BE2C (cell line): ENCODE measurements at regions not wholly inside any gene's neighbourhood (a gene's known extent, or its start where the extent isn't known, plus 50 kb on each side); places are given as distances from the start of the nearest gene placed in this dataset.
"Not testable (repeated sequence)": the region's sequence is repeated elsewhere in the genome, so short reads cannot be mapped to it uniquely, and the experiment has no call there.

Experiments used
- DNase-seq: peaks from one replicate; pipeline ENCODE4 v3.0.0-alpha.2; 2020
- H3K27me3 ChIP-seq: fragments of 250-450 bp; sonication (Bioruptor Pico); 2 replicates; pipeline ENCODE4 v1.5.1; 2020; ENCODE audit warnings: mild to moderate bottlenecking
- H3K36me3 ChIP-seq: fragments of 250-450 bp; sonication (Bioruptor Pico); 2 replicates; pipeline ENCODE4 v1.5.1; 2020; ENCODE audit warnings: mild to moderate bottlenecking
- H3K4me1 ChIP-seq: fragments of 250-450 bp; sonication (Bioruptor Pico); 2 replicates; pipeline ENCODE4 v1.5.1; 2020
- H3K4me3 ChIP-seq: 2 replicates; pipeline ENCODE4 v1.5.1; 2011; ENCODE audit warnings: low read depth, low read length
- H3K9me3 ChIP-seq: fragments of 250-450 bp; sonication (Bioruptor Pico); 2 replicates; pipeline ENCODE4 v1.5.1; 2020
- TF ChIP-seq, protein P1 (sequence below): IDR thresholded peaks from 2 replicates; pipeline ENCODE4 v1.5.1; 2012; ENCODE audit warnings: mild to moderate bottlenecking, low read depth, low read length

DNA sequence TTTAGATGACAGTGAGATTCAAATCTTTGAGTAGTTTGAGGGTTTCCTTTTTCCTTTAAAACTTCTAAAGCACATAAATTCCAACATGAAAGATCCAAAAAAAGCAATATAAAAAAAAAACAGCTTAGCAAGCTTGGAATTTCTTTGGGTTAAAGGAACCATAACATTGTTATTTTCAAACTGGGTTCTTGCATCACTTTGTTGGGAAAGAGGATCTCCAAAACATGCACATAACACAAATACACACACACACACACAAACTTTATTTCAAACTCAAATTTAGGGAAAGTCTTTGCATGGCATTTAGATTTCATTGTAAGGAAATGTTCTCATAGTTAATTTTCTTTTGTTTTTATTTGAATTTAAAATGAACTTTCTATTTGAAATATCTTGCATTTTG, 79.2 kb upstream of the COL8A1 start:
- Histone ChIP-seq H3K27me3 (no peaks in the 10 kb centered on the region), H3K9me3 (no peaks in the 10 kb centered on the region), H3K4me1 (no peaks in the 10 kb centered on the region), H3K36me3 (no peaks in the 10 kb centered on the region), H3K4me3 (no peak overlapping the region)
- TF ChIP-seq, protein P1, sequence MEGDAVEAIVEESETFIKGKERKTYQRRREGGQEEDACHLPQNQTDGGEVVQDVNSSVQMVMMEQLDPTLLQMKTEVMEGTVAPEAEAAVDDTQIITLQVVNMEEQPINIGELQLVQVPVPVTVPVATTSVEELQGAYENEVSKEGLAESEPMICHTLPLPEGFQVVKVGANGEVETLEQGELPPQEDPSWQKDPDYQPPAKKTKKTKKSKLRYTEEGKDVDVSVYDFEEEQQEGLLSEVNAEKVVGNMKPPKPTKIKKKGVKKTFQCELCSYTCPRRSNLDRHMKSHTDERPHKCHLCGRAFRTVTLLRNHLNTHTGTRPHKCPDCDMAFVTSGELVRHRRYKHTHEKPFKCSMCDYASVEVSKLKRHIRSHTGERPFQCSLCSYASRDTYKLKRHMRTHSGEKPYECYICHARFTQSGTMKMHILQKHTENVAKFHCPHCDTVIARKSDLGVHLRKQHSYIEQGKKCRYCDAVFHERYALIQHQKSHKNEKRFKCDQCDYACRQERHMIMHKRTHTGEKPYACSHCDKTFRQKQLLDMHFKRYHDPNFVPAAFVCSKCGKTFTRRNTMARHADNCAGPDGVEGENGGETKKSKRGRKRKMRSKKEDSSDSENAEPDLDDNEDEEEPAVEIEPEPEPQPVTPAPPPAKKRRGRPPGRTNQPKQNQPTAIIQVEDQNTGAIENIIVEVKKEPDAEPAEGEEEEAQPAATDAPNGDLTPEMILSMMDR: no peak
- no peak for DNase-seq

DNA sequence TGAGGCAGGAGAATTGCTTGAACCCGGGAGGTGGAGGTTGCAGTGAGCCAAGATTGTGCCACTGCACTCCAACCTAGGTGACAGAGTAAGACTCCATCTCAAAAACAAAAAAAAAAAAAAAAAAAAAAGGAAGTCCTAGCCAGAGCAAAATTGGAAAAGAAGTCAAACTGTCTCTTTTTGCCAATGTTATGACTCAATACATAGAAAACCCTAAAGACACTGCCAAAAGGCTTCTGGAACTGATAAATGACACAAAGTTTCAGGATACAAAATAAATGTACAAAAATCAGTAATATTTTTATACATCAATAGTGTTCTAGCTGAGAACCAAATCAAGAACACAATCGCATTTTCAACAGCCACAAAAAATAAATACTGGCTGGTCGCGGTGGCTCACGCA, 82.5 kb upstream of the COL8A1 start:
- not testable (repeated sequence) for H3K4me3 ChIP-seq, DNase-seq, H3K36me3 ChIP-seq, H3K27me3 ChIP-seq, H3K4me1 ChIP-seq, H3K9me3 ChIP-seq

DNA sequence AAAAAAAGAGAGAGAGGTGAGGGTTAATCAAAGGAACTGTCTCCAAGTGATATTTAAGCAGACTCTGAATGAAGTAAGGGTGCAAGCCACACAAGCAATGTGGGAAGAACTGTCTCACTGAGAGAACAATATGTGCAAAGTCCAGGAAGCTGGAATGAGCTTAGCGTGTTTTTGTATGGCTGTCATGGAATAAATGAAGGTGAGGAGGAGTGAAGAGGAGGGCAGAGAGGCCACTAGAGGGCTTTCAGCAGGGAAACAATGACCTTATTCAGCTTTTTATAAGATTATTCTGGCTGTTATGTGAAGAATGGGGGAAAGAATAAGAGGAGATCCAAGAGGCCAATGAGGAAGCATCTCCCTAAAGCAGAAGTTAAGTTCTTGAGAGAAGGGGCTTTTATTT, 86.9 kb upstream of the COL8A1 start:
- no peak for DNase-seq
- H3K9me3 ChIP-seq: no peaks in the 10 kb centered on the region
- TF ChIP-seq, protein P1: 0 out of 2 replicates have a peak, but pooled peaks have one; percentile 10

DNA sequence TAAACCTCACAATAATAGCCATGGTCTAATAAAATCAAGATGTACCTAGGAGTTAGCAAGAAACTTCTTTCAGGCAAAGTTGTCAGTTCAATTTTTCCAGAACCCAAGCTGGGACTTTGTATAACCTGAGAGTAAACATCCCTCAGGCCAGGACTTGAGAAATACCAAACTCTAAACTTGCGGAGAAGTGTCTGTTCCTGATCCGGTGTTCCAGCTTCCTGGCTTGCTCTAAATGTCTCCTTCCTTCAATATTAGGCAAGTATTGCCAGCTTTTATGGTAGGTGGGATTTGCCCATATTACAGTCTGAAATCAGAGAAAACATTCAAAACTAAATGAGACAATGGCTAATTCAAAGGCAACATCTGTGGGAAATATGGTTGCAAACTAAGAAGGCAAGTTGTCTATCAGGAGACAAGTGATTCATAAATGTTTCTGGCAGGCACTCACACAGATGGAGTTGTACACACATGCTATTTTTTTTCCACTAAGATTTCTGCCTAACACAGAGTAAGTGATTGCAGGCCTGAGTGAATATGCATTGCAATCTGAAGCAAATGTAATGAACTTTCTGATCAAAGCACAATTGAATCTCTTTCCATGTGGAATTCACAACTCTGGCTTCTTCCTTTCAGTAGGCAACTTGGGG, 88.3 kb upstream of the COL8A1 start:
- TF ChIP-seq, protein P1: no peak

More for the DNA sequence above, 86.9 kb upstream of the COL8A1 start:
- Histone ChIP-seq H3K4me3 (no peak overlapping the region), H3K4me1 (no peaks in the 10 kb centered on the region), H3K36me3 (no peaks in the 10 kb centered on the region), H3K27me3 (no peaks in the 10 kb centered on the region)

DNA sequence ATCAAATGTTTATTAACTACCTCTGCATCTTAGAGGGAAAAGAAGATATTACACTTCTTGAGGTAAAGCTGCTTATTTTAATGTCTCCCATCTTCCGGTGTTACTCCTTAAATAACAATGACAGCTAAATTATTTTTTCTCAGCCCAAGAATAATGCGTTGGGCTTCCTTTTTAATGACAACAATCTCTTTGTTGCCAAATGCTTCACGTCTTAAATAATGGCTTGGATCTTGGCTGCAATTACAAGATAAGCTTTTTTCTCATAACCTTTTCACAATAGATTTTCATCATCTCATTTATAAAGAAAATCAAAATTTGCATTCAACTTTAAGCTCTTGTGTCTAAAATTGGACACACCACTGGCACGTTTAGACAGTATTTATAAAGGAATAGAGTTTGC, 89.2 kb upstream of the COL8A1 start:
- no peak overlapping the region for H3K4me3 ChIP-seq
- H3K9me3 ChIP-seq: no peaks in the 10 kb centered on the region
- 0 out of 2 replicates have a peak, but pooled peaks cover 4% of the 10 kb centered on the region for H3K27me3 ChIP-seq
- no peaks in the 10 kb centered on the region for H3K4me1 ChIP-seq
- H3K36me3 ChIP-seq: no peaks in the 10 kb centered on the region
- TF ChIP-seq, protein P1: no peak
- no peak for DNase-seq

More for the DNA sequence above, 88.3 kb upstream of the COL8A1 start:
- Histone ChIP-seq H3K36me3 (no peaks in the 10 kb centered on the region), H3K4me3 (no peak overlapping the region), H3K9me3 (no peaks in the 10 kb centered on the region), H3K4me1 (no peaks in the 10 kb centered on the region), H3K27me3 (0 out of 2 replicates have a peak, but pooled peaks cover 4% of the 10 kb centered on the region)
- no peak for DNase-seq

DNA sequence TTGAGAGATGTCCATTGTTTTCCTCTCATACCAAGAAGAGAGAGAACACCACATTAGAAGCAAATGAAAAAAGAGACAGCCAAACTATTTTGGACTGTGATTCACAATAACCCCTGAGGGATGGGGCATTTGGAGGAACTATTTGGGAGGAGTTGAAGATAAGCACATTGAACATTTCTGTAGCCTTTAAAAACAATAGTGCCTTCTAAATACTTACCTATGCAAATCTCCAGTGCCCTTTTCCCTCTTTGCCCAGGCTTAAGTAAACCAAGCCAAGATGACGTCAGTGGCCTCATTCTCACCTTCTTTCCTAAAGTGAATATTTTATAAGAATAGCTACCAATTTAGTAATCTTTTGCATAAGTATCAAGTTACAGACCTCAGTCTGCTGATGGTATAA, 89.7 kb upstream of the COL8A1 start:
- H3K4me3 ChIP-seq: no peak overlapping the region
- H3K9me3 ChIP-seq: no peaks in the 10 kb centered on the region
- no peaks in the 10 kb centered on the region for H3K4me1 ChIP-seq
- no peak for DNase-seq
- H3K36me3 ChIP-seq: no peaks in the 10 kb centered on the region
- 0 out of 2 replicates have a peak, but pooled peaks cover 4% of the 10 kb centered on the region for H3K27me3 ChIP-seq
- TF ChIP-seq, protein P1: no peak
